ENCODE measurements at regions not wholly inside any gene's neighbourhood (a gene's known extent, or its start where the extent isn't known, plus 50 kb on each side); places are given as distances from the start of the nearest gene placed in this dataset.

DNA sequence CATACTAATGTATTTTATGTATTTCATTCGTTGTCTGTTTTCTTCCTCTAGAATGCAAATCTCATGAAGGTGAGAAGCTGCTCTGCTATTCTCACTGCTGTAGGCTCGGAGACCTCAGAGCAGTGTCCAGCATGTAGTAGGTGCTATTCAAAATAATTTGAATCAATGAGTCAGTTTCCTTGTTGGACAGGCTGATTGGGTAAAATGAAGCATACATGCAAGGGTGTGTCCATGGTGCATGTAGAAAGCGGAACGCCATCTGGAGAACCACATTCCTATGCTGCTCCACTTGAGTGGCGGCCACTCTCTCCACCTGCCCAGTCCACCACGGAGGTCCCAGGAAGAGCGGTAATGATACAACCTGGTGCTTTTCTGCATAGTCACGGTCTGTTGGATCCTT lies 412.1 kb downstream of the QKI start:
- DNase-seq (no peak), ATAC-seq (no peak)
- Histone ChIP-seq H3K4me1 (no peaks in the 10 kb centered on the region), H3K4me3 (no peak overlapping the region), H3K36me3 (no peaks in the 10 kb centered on the region), H3K27me3 (no peaks in the 10 kb centered on the region), H3K27ac (no peak overlapping the region), H3K9me3 (no peaks in the 10 kb centered on the region)
- intact Hi-C loops (cut with DNase I) = no loop called here
- no peak for TF ChIP-seq CTCF (IDR thresholded peaks at IDR 0.05)

DNA sequence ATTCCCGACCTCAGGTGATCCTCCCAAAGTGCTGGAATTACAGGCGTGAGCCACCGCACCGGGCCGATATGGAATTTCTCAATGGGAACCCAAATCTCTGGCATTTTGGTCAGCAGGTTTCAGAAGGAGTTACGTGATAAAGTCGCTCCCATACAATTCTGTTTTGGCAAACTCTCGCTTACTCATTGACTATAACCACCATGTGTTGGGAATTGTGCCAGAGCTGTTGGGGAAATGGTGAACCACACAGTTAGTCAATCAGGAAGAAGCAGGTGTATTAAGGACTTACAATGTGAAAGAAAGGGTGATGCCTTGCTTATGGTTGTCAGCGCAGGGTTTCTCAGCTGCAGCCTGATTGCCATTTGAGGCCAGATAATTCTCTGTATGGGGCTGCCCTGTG lies 410.5 kb downstream of the QKI start:
- TF ChIP-seq CTCF (IDR thresholded peaks at IDR 0.05) = no peak
- intact Hi-C loops (cut with DNase I) = no loop called here

DNA sequence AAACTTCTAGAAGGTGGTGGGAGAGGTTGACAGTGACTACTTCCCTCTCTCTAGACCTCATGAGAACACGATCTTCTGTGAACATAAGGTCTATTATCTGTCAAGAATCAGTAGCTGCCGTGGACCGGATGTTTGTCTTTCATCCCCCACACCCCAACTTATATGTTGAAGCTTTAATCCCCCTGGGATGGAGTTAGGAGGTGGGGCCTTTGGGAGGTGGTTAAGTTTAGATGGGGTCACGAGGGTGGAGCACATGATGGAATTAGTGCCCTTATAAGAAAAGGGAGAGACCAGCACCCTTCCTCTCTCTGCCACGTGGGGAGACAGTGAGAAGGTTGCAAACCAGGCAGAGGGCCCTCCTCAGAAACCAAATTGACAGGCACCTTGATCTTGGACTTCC lies 409.1 kb downstream of the QKI start:
- intact Hi-C loops (cut with DNase I) = no loop called here

More for the DNA sequence above, 410.5 kb downstream of the QKI start:
- H3K36me3 ChIP-seq = no peaks in the 10 kb centered on the region
- H3K4me1 ChIP-seq = no peaks in the 10 kb centered on the region
- DNase-seq (no peak), ATAC-seq (no peak)
- no peak overlapping the region for H3K4me3 ChIP-seq
- no peaks in the 10 kb centered on the region for H3K27me3 ChIP-seq
- no peak overlapping the region for H3K27ac ChIP-seq
- H3K9me3 ChIP-seq = no peaks in the 10 kb centered on the region

DNA sequence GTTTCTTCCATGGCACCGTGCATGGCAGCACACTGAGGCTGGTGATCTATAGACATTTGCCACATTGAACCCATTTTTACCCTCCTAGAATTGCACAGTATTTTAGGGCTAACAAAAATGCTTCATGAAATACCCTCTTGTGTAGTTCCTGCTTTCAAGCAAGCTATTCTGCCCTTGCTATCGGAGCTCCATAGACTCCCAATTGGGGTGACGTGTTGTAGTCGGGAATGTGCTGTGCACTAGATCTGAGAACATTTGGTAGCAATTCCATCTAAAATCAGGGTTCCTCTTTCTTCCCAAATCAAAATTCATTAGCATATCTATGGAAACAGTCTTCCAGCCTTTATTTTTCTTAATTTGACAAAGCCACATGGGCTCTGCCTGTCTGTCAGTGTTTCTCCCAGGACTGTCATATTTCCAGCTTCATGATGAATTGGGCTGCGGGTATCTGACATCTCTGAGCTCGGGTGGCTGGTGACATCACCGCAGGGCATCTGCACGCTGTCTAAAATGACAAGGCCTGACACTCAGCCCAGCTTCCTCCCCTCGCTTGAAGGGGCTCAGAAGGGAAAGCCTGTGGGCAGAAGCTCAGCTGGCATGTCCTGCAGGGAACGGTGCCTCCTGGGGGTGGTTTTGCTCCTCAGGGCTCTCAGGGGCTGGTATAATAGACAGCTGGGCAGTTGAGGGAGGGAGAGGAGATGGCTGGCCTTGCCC lies 406.4 kb downstream of the QKI start:
- no peaks in the 10 kb centered on the region for H3K9me3 ChIP-seq
- ATAC-seq = no peak
- no peaks in the 10 kb centered on the region for H3K27me3 ChIP-seq
- no peak for DNase-seq
- no peak overlapping the region for H3K4me3 ChIP-seq
- no peak for TF ChIP-seq CTCF (IDR thresholded peaks at IDR 0.05)
- intact Hi-C loops (cut with DNase I) = no loop called here
- no peaks in the 10 kb centered on the region for H3K4me1 ChIP-seq
- no peaks in the 10 kb centered on the region for H3K36me3 ChIP-seq
- H3K27ac ChIP-seq = no peak overlapping the region

More for the DNA sequence above, 409.1 kb downstream of the QKI start:
- Histone ChIP-seq H3K4me1 (no peaks in the 10 kb centered on the region), H3K27me3 (no peaks in the 10 kb centered on the region), H3K4me3 (no peak overlapping the region), H3K9me3 (no peaks in the 10 kb centered on the region), H3K27ac (no peak overlapping the region), H3K36me3 (no peaks in the 10 kb centered on the region)
- no peak for DNase-seq
- TF ChIP-seq CTCF (IDR thresholded peaks at IDR 0.05) = no peak
- ATAC-seq = no peak

DNA sequence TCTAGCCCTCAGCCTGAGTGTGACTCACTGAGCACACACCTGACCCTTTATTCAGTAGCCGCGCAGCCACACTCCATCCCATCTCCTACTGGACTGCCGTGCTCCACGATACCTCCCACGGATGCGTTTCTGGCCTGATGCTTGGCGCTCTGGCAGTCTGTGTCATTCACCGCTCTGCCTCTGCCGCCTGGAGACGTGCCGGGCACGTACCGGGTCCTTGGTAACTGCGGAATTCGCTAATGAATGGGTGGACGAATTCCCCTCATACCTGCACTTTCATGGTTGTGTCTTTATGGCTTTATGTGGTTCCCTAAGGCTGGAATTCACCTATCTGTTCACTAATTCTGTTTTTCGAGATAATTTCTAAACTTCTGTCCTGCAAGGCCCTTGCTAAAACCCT lies 405.7 kb downstream of the QKI start:
- intact Hi-C loops (cut with DNase I) = no loop called here
- no peak for ATAC-seq
- DNase-seq = no peak

More for the DNA sequence above, 405.7 kb downstream of the QKI start:
- H3K4me3 ChIP-seq = no peak overlapping the region
- no peaks in the 10 kb centered on the region for H3K27me3 ChIP-seq
- no peak overlapping the region for H3K27ac ChIP-seq
- TF ChIP-seq CTCF (IDR thresholded peaks at IDR 0.05) = no peak
- H3K9me3 ChIP-seq = no peaks in the 10 kb centered on the region
- no peaks in the 10 kb centered on the region for H3K4me1 ChIP-seq
- no peaks in the 10 kb centered on the region for H3K36me3 ChIP-seq
